Neutrophil (primary cell): ENCODE measurements at regions not wholly inside any gene's neighbourhood (a gene's known extent, or its start where the extent isn't known, plus 50 kb on each side); places are given as distances from the start of the nearest gene placed in this dataset.

Experiments
- H3K27ac ChIP-seq: fragments of 200-600 bp; sonication (generic); 2 replicates; pipeline ENCODE4 v1.5.1; 2016; ENCODE audit warnings: mild to moderate bottlenecking, moderate library complexity
- H3K27me3 ChIP-seq: fragments of 200-600 bp; sonication (generic); 2 replicates; pipeline ENCODE4 v1.6.0; 2016; ENCODE audit warnings: mild to moderate bottlenecking
- H3K36me3 ChIP-seq: fragments of 200-600 bp; sonication (generic); 2 replicates; pipeline ENCODE4 v1.5.1; 2017
- H3K4me1 ChIP-seq, 2 experiments: fragments of 200-600 bp in 1 of 2; sonication (generic) in 1 of 2; 1 replicate in 1 of 2; 2 replicates in 1 of 2; pipeline versions ENCODE4 v1.5.1 to v1.6.1; 2013 to 2016; ENCODE audit warnings: low read depth in 1 of 2, low read length in 1 of 2, mild to moderate bottlenecking in 1 of 2, moderate library complexity in 1 of 2; ENCODE audit not compliant: control insufficient read depth in 1 of 2, insufficient read depth in 1 of 2
- H3K4me3 ChIP-seq, 2 experiments: fragments of 200-600 bp in 1 of 2; sonication (generic) in 1 of 2; 1 replicate in 1 of 2; 2 replicates in 1 of 2; pipeline ENCODE4 v1.5.1; 2013 to 2016; ENCODE audit warnings: low read depth in 1 of 2, low read length in 1 of 2, mild to moderate bottlenecking in 1 of 2, moderate library complexity in 1 of 2
- H3K9me3 ChIP-seq: fragments of 200-600 bp; sonication (generic); 2 replicates; pipeline ENCODE4 v1.5.1; 2016
- TF ChIP-seq, protein P1 (sequence below): fragments of 200-600 bp; sonication (generic); IDR thresholded peaks from 2 replicates; pipeline ENCODE4 v1.5.1; 2016; ENCODE audit warnings: antibody characterized with exemption

DNA sequence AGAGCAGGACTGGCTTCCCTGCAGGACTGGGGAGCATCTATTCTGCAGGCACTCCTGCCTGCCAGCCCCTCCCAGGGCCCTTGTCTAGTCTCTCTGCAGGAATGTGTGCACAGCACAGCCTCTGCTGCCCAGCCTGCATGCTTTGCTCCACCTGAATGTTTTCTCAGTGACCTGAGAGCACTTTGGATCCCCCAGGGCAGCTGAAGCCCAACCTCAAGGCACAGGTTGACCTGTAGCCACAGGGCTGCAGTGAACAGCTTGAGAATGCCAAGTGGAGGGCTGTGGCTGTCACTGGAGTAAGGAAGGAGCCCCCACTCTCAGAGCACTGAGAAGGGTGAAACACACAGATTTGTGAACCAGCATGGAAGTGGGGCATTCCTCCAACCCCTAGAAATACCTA lies 760.2 kb downstream of the STIM2 start:
- TF ChIP-seq, protein P1, sequence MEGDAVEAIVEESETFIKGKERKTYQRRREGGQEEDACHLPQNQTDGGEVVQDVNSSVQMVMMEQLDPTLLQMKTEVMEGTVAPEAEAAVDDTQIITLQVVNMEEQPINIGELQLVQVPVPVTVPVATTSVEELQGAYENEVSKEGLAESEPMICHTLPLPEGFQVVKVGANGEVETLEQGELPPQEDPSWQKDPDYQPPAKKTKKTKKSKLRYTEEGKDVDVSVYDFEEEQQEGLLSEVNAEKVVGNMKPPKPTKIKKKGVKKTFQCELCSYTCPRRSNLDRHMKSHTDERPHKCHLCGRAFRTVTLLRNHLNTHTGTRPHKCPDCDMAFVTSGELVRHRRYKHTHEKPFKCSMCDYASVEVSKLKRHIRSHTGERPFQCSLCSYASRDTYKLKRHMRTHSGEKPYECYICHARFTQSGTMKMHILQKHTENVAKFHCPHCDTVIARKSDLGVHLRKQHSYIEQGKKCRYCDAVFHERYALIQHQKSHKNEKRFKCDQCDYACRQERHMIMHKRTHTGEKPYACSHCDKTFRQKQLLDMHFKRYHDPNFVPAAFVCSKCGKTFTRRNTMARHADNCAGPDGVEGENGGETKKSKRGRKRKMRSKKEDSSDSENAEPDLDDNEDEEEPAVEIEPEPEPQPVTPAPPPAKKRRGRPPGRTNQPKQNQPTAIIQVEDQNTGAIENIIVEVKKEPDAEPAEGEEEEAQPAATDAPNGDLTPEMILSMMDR: no peak
- Histone ChIP-seq H3K4me1 (no peaks in the 10 kb centered on the region), H3K9me3 (no peaks in the 10 kb centered on the region), H3K27ac (no peak overlapping the region), H3K36me3 (no peaks in the 10 kb centered on the region), H3K27me3 (no peaks in the 10 kb centered on the region), H3K4me3 (no peak overlapping the region)

DNA sequence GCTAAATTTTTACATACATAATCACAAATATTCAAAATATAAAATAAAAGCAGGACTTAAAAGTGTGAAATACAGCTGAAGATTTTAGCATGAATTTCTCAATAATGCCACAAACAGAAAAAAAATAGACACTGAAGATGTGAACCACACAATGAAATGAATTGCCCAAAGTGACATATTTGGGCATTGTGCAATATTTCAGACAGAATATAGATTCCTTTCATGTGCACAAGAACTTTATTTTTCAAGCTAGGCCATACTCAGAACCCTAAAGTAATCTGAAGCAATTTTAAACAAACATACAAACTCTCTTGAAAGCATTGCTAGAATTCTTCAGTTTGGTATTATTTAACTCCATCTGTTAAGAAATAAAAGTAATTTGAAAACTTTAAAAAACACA lies 764.1 kb downstream of the STIM2 start:
- H3K9me3 ChIP-seq: no peaks in the 10 kb centered on the region
- H3K4me1 ChIP-seq: no peaks in the 10 kb centered on the region
- TF ChIP-seq, protein P1: no peak
- no peak overlapping the region for H3K4me3 ChIP-seq
- H3K27ac ChIP-seq: no peak overlapping the region
- H3K36me3 ChIP-seq: no peaks in the 10 kb centered on the region
- no peaks in the 10 kb centered on the region for H3K27me3 ChIP-seq

- H3K27me3 ChIP-seq: no peaks in the 10 kb centered on the region
- TF ChIP-seq, protein P1: no peak
- no peaks in the 10 kb centered on the region for H3K4me1 ChIP-seq
- H3K9me3 ChIP-seq: no peaks in the 10 kb centered on the region
- no peak overlapping the region for H3K27ac ChIP-seq
- no peaks in the 10 kb centered on the region for H3K36me3 ChIP-seq
- no peak overlapping the region for H3K4me3 ChIP-seq
These were observed 768.0 kb downstream of the STIM2 start for GRCh38 chr4:27628609-27629008.

DNA sequence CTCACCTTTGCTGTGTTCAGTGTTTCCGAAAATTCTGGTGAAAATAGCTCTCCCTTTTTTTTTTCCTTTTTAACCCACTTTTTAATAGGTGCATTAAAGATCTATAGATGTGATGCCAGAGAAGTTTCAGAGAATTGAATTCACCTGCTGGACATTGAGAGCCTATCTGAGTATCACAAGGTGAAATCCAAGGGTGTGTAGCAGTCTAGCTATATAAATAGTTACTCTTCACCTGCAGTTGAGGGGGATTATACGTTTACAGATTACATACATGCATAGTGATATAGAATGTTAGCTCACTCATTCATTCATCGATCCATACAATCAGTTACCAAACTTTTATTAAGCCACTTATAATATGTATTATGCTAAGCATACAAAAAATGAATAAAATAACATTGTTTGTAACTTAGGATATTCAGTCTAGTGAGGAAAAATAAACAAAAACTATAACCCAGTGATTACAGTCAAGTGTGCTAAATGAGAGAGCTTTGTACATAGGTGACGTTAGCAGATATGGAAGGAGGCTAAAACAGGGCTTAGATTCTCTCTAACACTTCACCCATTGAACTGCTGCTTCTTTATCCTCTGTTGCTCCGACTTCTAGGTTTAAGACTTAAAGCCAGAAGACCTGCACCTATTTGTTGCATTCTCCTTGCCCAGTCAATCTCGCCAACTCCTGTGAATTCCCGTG lies 769.0 kb downstream of the STIM2 start:
- H3K27ac ChIP-seq: no peak overlapping the region
- TF ChIP-seq, protein P1: no peak
- H3K4me3 ChIP-seq: no peak overlapping the region
- no peaks in the 10 kb centered on the region for H3K36me3 ChIP-seq
- no peaks in the 10 kb centered on the region for H3K9me3 ChIP-seq
- H3K27me3 ChIP-seq: no peaks in the 10 kb centered on the region
- no peaks in the 10 kb centered on the region for H3K4me1 ChIP-seq

DNA sequence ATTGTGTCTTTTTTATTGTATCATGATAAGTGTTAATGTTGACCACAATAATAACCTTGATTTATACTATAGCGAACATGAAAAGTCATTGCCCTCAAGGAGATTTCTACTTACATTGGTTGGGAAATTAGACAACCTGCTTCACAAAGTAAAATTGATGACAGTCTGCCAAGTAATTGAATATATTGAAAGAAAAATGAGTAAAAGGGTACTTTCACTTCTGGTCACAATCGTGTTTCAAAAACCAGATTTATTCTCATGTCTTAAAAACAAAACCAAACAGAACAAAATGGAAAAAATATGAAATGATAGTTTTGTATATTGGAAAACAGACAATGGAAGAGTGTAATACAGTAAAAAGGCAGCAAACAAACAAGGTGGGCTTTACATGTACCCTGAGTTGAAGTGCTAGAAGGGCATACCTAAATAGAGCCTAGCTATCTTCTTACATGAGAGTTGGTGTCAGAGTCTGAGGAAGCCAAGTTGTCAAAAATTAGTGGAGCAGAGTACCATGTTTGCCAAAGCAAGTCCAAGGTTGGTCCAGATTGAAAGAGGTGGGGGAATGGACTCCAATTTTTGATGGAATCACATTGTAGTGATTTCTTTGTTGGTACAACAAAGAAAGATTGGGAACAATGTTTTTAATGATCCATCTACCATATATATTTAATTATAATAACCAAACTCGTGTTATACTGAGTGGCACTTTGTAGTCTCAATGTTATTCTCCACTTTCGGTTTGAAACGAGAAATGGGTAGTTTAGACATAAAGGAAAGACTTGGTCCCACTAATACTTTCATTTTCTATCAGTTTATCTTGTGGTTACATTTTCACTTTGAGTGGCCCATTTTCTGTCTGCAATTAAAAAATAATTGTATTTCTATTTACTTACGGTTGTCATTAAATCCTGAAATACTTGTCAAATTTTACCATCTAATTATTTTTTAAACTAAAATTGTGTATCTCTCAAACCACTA lies 775.6 kb downstream of the STIM2 start:
- no peaks in the 10 kb centered on the region for H3K27me3 ChIP-seq
- TF ChIP-seq, protein P1: no peak
- H3K9me3 ChIP-seq: no peaks in the 10 kb centered on the region
- H3K4me3 ChIP-seq: no peak overlapping the region
- H3K36me3 ChIP-seq: no peaks in the 10 kb centered on the region
- H3K27ac ChIP-seq: no peak overlapping the region
- no peaks in the 10 kb centered on the region for H3K4me1 ChIP-seq
